GM10266 (cell line): ENCODE measurements at regions not wholly inside any gene's neighbourhood (a gene's known extent, or its start where the extent isn't known, plus 50 kb on each side); places are given as distances from the start of the nearest gene placed in this dataset.
"Not testable (repeated sequence)": the region's sequence is repeated elsewhere in the genome, so short reads cannot be mapped to it uniquely, and the experiment has no call there.

Source experiments
- DNase-seq: peaks from one replicate; pipeline ENCODE4 v3.0.0; 2012; ENCODE audit errors: extremely low spot score
- CTCF ChIP-seq: IDR thresholded peaks from 2 replicates; pipeline ENCODE4 v1.5.1; 2012; ENCODE audit warnings: mild to moderate bottlenecking, low read depth; ENCODE audit not compliant: control insufficient read depth, insufficient read depth; ENCODE audit errors: missing control alignments

- DNase-seq: no peak
- no peak for TF ChIP-seq CTCF
These were observed 158.9 kb upstream of the EEA1 start for GRCh38 chr12:93087840-93088610.

GRCh38 chr12:93089805-93090569 lies 160.9 kb upstream of the EEA1 start:
- no peak for DNase-seq

GRCh38 chr12:93090731-93091172 lies 161.7 kb upstream of the EEA1 start:
- TF ChIP-seq CTCF: no peak
- DNase-seq: no peak

More at GRCh38 chr12:93089805-93090569, 160.9 kb upstream of the EEA1 start:
- no peak for TF ChIP-seq CTCF

- no peak for DNase-seq
- TF ChIP-seq CTCF: no peak
These were observed 163.0 kb upstream of the EEA1 start for GRCh38 chr12:93091886-93092648.

- no peak for DNase-seq
- no peak for TF ChIP-seq CTCF
These were observed 163.5 kb upstream of the EEA1 start for GRCh38 chr12:93092649-93092945.

GRCh38 chr12:93093243-93093642 lies 164.1 kb upstream of the EEA1 start:
- DNase-seq: no peak
- TF ChIP-seq CTCF: no peak

- DNase-seq: not testable (repeated sequence)
These were observed 165.1 kb upstream of the EEA1 start for GRCh38 chr12:93094222-93094621.
